Medulla oblongata (tissue), 1 donor: ENCODE measurements at regions not wholly inside any gene's neighbourhood (a gene's known extent, or its start where the extent isn't known, plus 50 kb on each side); places are given as distances from the start of the nearest gene placed in this dataset.

Experiments used
- DNase-seq: peaks from one replicate; pipeline ENCODE4 v3.0.0-alpha.2; 2015; ENCODE audit errors: extremely low spot score

DNA sequence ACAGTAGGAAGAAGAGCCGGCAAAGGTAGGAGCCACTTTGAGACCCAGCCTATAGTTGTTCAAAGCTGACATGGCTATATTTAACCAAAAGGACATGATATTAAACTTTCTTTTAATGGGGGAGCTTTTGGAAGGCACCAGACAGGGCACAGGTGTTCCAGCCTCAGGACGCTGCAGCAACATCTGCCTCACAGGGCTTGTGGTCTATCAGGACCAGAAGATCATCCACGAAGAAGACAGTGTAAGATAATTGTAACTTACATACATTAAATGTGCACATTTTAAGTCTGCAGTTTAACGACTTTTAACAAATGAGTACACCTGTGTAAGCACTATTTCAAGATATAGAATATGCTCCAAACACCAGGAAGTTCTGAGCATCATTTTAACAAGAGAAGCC, 168.2 kb upstream of the PMEPA1 start:
- DNase-seq: no peak

DNA sequence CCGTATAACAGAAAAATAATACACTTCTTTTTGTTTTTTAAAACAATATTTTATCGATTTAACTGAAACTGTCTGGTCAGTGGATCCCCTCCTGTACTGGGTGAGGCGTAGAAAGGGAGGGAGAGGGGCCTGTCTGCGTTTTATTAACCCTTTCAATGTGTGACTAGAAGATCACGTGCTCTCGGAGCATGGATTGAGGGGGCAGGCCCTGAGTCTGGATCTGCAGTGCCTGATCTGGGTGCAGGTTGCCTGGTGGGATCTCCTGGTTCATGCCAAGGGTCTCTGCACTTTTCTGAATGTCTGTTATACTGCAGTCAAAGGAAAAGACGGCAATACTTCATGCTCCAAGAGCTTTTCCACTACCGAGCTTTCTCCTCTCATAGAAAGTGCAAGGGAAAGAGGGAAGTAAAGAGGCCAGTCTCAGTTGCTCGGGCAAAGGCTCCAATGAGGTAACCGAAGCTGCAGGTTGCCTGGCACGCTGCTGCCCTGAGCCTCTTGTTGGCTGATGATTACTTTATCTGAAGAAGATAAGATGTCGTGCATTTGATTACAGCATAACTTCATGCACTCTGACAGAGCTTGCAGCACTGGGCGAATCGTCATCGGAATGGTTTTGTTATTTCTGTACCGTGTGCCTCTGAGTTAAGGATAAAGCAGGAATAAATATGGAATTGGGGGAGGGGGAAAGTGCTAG, 167.5 kb upstream of the PMEPA1 start:
- no peak for DNase-seq

DNA sequence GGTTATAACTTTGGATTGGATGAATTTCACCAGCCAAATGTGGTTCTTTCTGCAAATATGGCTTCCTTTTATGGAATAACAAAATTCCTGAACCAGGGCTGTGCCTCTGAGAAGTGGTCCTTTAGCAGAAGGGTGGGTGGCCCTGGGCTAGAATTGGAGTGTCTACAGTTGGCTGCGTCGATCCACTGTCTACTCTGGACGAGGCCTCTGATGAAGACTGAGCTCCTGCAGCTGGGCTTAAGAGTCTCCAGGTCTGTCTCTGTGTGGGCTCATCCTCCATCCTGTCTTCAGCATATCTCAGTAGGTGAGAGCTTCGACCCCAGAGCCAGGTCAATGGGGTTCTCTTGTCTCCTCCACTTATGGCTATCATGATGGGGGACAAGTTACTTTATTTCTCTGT, 166.3 kb upstream of the PMEPA1 start:
- no peak for DNase-seq

DNA sequence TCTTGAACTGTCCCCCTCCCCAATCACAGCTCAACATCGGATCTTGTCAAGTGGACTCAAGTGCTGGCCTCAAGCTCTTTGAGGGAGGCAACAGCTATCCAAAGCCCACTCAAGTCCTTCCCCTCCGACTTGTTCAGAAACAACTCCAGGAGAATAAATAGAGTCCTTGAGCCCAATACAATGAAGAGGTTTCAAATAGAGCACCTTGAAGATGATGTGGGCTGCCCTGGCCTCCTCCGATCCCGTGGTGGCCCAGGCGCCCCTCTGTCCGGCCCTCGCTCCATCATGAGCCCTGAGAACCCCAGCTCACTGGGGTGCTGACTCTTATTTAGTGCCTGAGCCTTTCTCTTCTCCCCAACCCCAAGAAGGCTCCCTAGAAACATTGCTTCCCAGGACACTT, 164.3 kb upstream of the PMEPA1 start:
- no peak for DNase-seq

DNA sequence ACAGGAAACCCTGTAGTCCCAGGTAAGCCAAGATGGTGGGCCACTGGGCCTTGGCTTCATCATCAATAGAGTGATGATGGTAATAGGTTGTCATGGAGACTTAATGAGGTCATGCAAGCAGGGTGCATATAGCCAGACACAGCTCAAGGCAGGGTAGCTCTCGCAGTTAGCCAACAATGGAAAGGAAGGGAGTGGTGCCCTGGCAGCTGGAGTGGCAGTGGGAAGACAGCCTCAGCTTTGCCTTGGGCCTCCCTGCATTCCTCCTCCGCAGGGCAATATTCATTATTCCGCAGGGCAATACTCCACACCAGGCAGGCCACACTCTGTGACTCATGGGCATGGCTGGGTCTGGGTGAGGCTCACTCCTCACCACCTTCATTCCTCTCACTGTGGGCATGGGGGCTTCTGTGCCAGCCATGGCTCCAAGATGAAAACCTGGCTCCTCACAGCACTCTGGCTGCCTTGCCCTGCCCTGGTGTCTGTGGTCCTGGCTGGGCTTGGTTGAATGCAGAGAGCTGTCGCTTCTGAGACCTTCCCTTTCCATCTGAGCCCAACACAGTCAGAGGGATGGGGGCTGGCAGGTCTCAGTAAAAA, 163.1 kb upstream of the PMEPA1 start:
- DNase-seq: no peak

DNA sequence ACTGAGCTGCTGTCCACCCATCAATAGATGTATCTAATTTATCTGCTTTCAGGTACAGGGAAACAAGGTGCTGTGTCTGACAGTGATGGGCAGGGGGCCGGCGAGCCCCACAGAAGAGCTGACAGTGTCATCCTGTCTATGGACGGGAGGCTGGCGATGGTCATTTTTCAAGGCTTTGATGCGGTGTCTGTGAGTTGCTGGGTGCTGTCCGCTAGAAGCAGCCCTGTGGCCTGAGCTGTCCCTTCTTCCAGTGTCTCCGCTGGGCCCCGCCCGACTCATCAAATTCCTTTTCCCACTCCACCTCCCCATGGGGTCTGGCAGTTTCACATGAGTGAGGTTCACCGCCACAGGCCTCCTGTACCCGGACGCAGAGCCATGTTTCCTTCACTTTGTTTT, 161.4 kb upstream of the PMEPA1 start:
- no peak for DNase-seq

DNA sequence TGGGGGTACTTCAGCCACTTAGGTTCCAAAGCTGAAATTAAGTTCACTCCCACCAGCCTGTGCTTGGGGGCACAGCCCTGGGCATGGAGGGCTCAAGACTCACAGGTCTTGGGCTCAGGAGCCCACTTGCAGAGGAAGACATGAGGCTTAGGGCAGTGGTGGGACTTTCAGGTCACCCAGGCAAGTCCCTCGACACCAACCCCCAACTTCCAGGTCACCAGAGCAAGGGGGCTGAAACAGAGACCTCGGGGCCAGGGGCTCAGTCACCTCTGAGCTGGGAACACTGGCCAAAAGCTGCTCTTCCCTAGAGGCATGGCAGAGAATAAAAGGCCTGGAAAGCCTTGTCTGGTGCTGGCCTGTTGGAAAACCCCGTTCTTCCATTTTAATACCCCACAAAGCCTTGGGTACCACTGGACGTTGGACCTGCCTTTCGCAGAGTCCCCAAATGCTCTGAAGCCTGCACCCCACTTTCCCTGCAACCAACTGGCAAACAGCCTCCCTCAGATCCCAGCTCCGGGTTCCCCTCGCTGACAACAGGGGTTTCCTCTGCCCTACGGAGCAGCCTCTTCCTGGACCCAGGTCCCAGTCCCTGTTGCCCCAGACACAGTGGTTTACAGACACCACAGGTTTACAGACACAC, 160.9 kb upstream of the PMEPA1 start:
- DNase-seq: no peak

DNA sequence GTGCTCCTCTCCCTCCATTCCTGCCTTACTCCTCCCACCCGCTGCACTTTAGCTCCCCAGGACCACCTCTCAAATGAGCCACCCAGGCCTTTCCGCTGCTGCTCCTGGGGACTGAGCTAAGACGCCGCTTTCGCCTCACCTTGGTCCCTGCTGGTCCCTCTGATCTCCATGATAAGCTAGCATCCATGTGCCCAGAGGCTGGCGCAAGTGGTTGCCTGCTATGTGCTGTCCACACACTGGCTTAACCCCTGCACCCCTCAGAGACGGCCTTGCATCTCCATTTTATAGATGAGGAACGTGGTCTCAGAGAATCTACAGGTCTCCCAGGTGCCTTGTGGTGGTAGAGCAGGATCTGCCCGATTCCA, 160.1 kb upstream of the PMEPA1 start:
- DNase-seq: no peak

DNA sequence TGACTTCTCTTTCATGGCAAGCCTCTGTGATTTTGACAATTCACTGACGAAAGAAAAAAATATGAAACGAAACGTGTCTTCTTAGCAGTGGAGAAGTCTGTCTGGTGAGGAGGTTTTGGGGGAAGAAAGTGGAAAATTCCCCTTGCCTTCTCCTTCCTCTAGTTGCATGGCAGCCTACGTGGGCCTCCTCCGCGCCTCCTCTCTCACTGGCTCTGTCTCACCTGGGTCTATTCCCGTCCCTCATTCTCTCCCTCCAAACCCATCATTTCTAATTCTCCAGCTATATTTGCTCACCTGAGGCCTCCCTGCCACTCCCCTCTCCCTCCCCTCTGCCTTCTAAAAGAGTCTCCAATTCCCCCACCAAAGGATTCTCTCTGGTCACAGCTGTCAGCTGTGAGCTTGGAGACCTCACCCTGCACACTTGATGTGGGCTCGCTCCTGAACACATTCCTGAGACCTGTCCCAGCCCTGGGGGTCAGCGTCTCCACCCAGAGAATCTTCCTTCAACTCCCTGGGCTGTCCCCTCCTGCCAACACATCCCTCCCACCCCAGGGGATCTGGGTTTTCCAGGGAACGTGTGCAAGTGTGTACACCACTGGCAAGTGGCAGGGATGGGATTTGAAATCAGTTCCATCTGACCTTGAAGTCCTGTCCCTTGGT, 159.6 kb upstream of the PMEPA1 start:
- DNase-seq: no peak

DNA sequence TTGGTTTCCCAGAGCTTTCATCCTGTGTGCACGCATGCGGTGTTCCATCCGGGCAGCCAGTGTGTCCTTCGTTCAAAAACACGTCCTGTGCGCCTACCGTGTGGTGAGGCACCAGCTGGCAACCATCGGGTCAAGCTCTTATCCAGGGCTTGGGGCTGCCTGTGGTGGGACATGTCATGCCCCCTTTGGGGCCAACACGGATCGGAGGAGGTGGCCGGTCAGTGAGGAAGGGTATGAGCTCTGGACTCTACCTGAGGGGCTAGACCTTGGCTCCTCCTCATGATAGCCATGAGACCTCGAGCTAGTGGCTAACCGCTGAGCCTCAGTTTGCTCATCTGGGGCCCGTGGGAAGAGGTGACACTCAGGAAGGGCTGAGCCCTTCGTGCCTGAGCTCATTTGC, 158.5 kb upstream of the PMEPA1 start:
- DNase-seq: no peak

DNA sequence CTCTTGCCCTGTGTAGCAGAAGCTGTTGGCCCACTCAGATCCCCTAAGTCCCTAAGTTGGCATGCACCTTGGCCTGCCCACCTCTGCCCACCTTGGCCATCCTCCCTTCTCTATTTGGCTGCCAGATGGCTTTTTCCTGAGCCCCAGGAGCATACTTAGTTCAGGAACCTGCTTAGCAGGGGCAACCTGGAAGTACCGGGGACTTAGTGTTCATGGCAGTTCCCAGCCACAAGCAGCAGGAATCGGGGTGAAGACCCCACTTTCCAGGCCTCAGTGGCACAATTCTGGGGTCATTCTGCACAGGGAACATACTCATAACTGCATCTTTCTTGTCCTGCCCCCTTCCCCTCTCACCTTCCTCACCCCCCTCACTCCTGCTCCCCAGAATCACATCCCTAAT, 158.0 kb upstream of the PMEPA1 start:
- DNase-seq: no peak

DNA sequence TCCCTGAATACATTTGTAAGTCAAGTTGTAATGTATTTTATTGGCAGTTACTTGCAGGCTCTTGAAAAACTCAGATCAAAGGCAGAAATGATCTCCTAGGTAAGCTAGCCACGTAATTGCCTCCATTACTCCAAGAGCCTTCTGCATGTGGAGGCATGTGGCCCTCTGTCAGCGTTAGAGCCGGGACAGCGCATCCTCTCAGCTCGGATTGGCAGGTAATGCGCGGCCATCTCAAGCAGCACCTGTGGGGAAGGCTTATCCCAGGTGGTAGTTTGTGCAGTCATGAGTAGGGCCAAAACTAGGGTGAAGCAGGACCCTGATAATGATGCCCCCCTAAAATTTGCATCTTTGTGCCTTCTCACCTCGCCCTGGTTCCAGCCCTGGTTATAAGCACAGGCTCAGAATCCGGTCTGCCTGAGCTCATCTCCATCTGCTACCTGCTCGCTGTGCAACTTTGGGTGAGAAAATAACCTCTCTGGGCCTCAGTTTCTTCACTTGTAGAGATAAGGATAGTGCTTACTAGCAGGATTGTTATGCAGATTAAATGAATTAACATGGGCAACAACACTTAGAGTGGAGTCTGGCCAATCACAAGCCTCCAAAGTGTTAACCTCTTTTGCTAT, 157.5 kb upstream of the PMEPA1 start:
- no peak for DNase-seq

DNA sequence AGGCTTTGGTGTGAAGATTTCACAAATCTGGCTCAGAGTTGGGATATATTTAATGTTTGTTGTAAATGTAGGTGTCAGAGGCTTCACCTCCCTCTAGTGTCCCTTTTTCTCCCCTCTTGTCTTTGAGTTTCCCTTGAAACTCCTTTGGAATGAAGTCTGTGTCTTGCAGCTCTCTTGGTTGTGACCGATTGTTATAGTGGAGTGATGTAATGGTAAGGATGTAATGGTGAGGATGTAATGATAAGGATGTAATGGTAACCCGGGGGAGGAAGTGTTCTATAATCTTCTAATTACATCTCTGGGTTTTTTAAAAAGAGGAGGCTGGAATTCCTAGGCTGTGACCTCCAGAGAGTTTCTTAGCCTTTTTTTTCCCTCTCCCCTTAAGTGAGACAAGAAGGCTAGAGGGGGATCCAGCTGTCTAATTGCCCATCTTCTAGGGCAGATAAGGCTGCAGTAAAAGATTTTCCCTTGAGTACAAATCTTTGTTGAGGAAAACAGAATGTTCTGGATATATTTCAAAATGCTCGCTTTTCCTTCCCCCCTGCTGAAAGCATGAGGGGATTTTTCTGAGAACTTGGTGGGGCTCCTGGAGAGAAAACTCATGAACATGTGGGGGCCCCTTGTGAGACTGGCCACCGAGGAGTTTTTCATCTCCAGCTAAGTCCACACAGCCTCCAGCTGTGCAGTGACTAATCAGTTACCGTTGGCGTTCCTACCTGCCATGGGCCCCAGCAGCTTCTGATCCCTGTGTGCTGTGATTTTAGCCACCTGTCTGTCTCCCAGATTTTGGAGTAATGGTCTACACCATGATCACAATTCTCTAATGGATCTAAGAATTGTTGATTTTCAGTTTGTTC, 156.7 kb upstream of the PMEPA1 start:
- no peak for DNase-seq

DNA sequence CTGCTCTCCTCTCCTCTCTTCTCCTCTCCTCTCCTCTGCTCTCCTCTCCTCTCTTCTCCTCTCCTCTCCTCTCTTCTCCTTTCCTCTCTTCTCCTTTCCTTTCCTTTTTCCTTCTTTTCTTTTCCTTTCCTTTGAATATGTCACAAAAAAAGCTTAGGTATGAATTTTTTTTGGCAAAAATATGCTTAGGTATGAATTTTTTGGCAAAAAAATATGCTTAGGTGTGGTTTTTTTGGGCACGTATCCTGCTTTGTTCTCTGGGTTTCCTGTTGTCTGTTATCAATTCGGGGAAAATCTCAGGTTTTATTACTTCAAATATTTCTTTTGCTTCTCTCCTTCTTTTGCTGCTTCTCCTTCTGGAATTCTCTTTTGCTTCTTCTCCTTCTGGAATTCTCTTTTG, 155.5 kb upstream of the PMEPA1 start:
- DNase-seq: no peak

DNA sequence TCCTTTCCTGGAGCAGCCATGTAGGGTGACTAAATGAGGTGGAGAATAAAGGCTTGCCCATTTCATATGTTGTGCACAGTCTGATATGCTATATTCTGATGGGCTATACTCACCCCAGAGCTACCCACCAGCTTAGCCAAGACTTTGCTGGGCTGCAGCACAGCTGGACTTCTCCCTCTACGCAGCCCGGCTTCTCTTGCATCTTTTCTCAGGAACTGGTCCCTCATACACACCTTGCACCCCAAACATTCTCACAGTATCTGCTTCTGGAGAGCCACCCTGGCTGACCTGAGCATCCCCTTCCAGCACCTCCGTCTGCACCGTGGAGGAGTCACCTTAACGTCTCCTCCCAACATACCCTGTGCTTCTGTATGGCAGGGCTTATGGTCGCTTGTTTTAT, 150.8 kb upstream of the PMEPA1 start:
- DNase-seq: no peak

DNA sequence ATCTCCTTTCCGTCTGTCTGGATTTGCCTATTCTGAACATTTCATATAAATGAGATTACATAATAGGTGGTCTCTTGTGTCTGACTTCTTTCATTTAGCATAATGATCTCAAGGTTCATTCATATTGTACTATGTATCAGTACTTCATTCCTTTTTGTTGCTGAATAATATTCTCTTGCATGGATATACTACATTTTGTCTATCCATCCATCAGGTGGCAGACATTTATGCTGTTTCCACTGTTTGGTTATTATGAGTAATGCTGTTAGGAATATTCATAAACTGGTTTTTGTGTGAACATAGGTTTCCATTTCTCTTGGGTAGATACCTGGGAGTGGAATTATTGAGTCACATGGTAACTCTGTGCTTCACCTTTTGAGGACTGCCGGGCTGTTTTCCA, 148.2 kb upstream of the PMEPA1 start:
- no peak for DNase-seq

DNA sequence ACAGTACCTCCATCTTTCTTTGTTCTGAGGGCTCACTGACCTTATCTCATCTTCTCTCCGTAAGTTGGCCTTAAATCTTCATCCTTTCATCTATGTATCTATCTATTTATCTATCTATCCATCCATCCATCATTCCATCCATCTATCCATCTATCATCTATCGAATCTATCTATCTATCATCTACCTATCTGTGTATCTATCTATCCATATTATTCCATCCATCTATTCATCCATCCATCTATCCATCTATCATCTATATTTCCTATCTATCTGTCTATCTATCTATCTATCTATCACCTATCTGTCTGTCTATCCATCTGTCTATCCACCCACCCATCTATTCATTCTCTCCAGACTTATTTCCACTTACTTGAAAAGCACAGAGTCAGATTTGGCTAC, 147.3 kb upstream of the PMEPA1 start:
- DNase-seq: no peak

DNA sequence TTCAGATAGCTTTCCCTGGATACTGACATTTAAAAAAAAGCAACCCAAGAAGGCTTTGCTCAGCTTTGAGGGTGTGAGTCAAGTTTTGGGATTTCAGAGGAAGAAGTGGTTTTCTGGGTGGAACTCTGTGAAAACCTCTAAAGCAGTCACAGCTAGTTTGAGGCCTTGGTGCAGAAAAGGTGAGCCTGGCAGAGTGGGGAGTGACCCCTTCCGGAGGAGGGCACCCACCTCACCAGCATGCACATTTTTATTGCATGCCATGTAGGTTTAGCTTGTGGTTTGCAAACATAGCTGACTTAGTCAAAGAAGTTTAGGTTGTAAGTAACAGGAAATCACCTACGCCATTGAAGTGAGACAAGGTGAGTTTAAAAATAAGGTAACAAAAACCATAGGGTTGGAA, 146.8 kb upstream of the PMEPA1 start:
- DNase-seq: no peak

DNA sequence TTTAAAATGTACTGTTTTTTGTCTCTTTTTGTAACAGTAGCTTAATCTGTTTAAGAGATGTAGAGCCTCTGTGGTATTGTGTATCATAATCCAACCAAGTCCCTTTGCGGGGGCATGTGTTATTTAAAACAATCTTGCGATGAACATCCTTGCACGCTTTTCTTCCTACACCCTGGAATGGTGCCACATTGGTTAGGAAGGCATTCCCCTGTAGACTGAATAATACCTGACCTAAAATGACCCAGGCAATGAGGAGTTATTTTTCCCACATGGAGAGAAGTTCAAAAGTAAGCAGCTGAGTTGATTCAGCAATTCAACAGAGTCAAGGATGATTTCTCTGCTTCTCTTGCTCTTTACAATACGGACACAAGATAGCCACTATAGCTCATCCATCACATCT, 142.0 kb upstream of the PMEPA1 start:
- DNase-seq: no peak

DNA sequence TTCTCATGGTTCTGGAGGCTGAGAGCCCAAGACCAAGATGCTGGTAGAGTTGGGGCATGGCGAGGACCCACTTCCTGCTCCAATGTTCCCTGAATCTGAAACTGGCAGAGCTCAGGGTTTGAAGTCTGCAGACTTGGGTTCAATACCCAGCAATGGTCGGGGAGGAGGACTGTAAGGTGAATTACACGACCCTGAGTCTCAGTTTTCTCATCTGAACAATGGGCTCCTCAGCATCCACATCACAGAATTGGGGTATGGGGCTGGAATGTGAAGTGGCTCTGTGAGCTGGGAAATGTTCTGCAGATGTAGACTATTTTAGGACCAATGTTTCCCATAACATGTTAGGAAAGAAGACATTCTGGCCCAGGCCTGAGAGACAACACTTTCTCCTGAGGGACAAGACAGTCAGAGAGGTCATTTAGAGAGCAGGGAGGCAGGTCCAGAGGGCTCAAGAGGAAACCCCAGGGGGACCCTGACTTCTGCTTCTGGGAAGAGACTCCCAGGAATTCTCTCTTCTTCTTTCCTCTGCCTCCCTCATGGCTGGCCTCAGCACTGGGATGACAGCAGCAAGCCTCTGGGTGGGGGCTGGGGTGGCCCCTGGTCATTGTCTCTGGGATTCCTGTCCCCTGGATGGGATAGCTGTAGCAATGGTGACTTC, 141.3 kb upstream of the PMEPA1 start:
- no peak for DNase-seq

DNA sequence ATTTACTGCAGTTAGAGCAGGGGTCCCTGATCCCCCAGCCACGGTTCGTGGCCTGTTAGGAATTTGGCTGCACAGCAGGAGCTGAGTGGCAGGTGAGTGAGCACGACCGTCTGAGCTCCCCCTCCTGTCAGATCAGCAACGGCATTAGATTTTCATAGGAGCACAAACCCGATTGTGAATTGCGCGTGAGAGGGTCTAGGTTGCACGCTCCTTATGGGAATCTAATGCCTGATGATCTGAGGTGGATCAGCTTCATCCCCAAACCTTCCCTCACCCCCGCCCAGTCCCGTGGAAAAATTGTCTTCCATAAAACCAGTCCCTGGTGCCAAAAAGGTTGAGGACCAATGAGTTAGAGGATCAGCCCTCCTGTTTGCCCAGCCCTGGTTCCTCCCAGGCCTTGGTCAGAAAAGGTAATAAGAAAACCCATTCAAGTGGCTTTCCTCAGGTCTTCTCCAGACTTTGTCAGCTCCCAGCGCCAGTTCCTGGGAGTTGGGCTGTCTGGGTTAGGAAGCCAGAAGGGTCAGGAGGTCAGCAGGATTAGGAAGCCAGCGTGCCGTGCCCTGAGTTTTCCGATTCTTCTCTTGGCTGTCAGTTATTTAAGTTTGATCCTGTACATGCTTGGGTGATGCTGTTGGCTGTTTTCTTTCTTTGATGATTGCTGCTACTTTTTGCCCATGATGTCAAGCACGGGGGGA, 139.9 kb upstream of the PMEPA1 start:
- no peak for DNase-seq
